PC-9 (cell line): ENCODE measurements at regions not wholly inside any gene's neighbourhood (a gene's known extent, or its start where the extent isn't known, plus 50 kb on each side); places are given as distances from the start of the nearest gene placed in this dataset.

Experiments
- CTCF ChIP-seq: fragments of 200-600 bp; sonication (generic); conservative IDR thresholded peaks from 2 replicates; pipeline ENCODE4 v1.6.1; 2017; ENCODE audit warnings: mixed run types, antibody characterized with exemption, mild to moderate bottlenecking, moderate library complexity
- EZH2 ChIP-seq: fragments of 200-600 bp; sonication (generic); IDR thresholded peaks from 2 replicates; pipeline ENCODE4 v1.8.0; 2017; ENCODE audit warnings: antibody characterized with exemption, low read depth

- no peak for TF ChIP-seq CTCF
- TF ChIP-seq EZH2, result no peak
These were observed 685.6 kb upstream of the NXPH2 start for GRCh38 chr2:139465789-139466188.
